GM19452 (cell line): ENCODE measurements at regions not wholly inside any gene's neighbourhood (a gene's known extent, or its start where the extent isn't known, plus 50 kb on each side); places are given as distances from the start of the nearest gene placed in this dataset.

Source experiments
- ATAC-seq: cut with Tn5 transposase; IDR thresholded peaks from one replicate; pipeline ENCODE4 v1.9.1; 2021; ENCODE audit not compliant: unreplicated experiment

DNA sequence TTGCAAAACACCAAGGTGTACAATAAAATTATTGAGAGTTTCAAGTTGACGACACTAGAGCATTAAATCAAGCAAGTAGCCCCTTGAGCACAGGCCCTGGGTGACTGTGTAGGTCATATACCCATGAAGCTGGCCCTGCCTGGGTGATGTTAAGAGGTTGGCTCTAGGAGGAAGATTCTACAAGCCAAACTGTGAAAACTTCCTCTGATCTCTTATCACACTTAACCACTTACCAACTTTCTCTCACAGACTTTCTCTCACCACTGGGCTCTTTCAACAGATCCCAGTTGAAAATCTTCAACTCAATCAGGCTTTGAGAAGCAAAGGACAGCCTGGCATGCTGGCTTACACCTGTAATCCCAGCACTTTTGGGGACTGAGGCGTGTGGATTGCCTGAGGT is 186.9 kb upstream of the BTG1 start:
- ATAC-seq, result no peak

DNA sequence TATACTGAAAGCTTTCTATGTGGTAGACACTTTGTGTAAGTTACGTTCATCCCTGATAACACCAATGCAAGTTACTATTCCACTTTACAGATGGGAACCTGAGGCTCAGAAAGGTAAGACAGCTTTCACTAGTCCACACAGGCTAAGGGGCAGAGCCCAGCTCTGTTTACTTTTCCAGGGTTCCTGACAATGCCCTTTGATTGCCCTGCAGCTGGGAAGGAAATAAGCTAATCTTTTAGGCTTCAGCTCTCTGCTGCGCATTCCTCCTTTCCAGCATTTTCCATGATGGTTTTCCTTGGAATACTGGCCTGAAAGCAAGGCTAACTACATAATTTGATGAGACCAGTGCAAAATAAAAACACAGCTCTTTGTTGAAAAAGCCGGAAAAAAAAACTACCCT is 185.7 kb upstream of the BTG1 start:
- no peak for ATAC-seq

DNA sequence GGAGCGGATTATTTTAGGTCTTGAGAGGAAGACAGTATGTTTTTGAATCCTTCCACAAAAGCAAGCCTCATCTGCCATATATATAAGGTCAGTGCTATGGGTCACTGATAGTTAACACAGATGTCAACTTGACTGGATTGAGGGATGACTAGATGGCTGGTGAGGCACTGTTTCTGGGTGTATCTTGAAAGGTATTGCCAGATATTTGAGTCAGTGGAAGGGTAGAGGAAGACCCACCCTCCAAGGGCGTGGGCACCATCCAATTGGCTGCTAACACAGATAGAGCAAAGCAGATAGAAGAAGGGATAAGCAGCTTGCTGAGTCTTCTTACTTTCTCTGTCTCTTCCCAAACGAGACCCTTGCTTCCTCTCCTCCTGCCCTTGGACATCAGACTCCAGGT is 185.0 kb upstream of the BTG1 start:
- ATAC-seq, result no peak

DNA sequence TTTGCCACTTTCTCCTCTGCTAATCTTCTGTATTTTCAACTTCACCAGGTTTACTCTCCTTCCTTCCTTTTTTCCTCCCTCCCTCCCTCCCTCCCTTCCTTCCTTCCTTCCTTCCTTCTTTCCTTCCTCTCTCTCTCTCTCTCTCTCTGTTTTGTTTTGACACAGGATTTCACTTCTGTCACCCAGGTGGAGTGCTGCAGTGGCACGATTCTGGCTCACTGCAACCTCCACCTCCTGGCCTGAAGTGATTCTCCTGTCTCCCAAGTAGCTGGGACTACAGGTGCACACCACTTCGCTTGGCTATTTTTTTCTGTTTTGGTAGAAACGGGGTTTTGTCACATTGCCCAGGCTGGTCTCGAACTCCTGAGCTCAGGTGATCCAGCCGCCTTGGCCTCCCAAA is 181.2 kb upstream of the BTG1 start:
- no peak for ATAC-seq

DNA sequence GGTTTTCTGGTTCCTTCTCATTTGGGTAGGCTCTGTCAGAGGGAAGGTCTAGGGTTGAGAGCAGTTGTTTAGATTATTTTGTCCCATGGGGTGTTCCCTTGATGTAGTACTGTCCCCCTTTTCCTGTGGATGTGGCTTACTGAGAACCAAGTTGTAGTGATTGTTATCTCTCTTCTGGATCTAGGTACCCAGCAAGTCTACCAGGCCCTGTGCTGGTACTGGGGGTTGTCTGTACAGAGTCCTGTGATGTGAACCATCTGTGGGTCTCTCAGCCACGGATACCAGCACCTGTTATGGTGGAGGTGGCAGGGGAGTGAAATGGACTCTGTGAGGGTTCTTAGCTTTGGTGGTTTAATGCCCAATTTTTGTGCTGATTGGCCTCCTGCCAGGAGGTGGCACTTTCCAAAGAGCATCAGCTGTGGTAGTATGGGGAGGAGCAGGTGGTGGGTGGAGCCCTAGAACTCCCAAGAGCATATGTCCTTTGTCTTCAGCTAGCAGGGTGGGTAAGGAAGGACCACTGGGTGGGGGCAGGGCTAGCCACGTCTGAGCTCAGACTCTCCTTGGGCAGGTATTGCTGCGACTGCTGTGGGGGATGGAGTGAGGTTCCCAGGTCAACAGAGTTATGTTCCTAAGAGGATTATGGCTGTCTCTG is 179.3 kb upstream of the BTG1 start:
- ATAC-seq, result no peak

DNA sequence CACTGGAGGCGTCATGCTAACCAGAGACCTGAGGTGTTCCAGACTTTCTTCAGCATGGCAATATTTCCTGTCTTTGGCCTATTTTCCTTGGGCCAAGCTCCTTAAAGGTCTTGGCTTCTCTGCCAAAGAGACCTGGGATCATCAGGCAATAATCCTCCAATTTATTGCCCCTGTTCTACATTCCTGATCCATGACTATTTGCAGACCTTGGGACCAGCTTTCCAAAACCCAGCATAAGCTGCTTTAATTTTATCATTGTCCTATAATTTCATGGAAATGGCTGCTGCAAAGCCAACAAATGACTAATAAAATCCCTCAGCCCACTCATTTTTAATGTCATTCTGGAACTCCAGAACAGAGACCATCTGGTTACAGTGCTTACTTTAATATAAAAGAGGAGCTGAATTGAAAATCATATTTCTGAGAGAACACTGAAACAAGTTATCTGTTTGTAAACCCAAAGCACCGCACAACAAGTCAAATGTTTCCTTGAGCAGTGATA is 166.9 kb upstream of the BTG1 start:
- no peak for ATAC-seq

DNA sequence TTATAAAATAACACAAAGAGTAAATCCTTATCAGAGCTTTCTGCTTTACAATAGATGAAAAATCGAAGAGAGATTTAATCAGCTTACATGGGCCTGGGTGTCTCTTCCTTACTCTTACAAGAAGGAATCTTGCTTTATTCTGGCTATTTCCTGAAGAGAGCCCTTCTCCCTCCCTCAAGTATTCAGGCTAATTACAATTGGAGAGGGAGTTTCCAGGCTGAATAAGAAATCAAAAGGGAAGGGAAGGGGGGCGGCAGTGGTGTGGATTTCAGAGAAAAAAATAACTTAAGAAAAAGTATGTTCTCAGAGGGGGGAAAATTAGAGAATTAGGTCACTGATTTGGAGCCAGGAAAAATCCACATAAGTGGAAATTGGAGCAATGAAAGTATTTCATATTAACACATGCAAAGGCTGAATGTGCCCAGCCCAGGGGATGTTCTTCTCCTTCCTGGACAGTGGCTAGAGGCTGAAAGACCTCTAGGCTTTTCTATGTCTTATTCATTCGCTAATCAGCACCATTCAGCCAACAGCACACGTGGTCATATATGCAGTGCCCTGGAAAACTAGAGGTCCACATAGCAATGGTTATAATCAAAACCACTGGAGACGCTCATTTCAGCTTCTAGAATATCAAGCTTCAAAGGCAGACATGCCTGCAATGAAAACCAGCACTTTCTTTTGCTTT is 158.9 kb upstream of the BTG1 start:
- ATAC-seq, result no peak

DNA sequence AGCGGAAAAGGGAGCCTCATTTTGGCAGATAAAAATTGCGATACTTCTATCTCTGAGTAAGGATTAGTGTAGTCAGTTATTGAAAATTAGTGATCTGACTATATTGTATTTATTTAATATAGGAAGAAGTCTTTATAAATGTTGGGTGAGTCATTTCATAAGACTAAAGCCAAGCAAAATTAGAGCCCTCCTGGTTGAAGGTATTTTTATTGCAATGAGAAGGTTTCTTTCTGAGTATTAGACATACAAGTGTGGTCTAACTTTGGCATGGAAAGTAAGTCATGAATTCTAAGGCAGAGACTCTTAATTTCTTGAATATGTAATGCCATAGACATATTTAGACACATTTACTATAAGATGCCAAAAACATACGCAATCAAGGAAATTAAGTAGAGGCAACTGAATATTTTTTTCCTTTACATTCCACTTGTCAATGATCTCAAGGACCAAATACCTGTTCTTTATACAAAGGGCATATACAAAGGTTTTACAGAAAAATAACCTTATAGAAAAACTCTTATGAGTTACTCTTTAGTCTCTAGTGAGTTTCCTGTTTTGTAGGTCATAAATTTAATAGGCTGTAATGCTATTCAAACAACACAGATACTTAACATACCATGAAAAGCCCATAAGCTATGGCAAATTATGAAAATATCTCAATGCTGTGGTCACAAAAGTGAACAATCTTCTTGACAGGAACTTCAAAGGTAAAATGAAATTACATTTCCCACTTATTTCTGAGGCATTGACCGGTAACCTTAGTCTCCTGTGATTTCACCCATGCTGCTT is 156.6 kb upstream of the BTG1 start:
- ATAC-seq, result no peak

DNA sequence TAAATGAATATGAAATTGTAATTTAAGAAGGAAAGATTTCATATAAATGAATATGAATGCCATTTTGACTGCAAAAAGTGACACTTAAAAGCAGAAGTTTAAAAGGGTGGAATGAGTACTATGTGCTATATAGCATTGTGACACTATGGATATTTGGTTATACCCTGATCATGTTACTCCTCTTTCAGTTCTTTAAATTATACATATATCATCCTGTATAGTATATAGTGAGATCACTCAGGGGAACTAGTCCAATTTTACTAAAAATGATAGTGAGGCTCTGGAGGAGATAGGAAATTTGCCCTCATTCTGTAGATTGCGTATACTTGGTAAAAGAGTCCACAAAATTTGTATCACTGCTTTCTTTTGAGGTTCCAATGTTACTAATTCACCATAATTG is 155.7 kb upstream of the BTG1 start:
- ATAC-seq, result no peak

DNA sequence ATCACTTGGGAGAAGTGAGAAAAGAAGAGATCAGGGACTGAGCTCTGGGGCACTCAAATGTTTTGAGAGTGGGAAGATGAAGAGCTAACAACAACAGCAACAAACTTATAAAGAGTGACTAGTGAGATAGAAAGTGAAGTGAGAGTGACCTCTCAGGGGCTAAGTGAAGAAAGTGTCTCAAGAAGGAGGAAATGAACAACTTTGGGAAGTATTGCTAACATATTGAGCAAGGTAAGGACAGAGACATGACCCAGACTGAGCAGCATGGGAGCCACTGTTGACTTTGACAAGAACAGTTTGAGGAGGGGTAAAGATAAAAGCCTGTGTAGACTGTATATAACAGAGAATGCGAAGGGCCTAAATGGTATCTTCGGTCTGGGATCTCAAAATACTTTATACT is 155.1 kb upstream of the BTG1 start:
- ATAC-seq, result no peak

DNA sequence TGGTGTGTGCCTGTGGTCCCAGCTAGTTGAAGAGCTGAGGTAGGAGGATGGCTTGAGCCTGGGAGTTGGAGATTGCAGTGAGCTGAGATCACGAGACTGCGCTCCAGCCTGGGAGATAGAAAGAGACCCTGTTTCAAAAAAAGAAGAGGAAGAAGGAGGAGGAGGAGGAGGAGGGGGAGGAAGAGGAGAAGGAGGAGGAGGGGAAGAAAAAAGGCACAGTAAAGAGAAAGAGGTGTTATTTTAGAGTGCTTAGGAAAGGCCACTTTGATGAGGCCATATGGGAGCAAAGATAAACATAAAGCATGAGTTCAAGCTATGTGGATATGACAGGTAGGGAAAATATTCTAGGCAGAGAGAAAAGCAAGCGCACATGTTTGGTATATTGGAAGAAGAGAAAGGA is 154.1 kb upstream of the BTG1 start:
- no peak for ATAC-seq

DNA sequence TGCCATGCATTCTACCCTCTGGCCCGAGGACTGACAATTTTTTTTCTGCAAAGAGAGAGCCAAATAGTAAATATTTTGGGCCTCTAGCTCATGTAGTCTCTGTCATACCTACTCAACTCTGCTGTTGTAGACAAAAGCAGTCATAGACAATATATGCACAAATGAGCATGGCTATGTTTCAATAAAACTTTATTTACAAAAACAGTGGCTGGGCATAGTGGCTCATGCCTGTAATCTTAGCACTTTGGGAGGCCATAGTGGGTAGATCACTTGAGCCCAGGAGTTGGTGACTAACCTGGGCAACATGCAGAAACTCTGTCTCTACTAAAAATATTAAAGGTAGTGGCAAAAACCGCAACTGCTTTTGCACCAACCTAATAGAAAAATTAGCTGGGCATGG is 153.7 kb upstream of the BTG1 start:
- ATAC-seq, result no peak

DNA sequence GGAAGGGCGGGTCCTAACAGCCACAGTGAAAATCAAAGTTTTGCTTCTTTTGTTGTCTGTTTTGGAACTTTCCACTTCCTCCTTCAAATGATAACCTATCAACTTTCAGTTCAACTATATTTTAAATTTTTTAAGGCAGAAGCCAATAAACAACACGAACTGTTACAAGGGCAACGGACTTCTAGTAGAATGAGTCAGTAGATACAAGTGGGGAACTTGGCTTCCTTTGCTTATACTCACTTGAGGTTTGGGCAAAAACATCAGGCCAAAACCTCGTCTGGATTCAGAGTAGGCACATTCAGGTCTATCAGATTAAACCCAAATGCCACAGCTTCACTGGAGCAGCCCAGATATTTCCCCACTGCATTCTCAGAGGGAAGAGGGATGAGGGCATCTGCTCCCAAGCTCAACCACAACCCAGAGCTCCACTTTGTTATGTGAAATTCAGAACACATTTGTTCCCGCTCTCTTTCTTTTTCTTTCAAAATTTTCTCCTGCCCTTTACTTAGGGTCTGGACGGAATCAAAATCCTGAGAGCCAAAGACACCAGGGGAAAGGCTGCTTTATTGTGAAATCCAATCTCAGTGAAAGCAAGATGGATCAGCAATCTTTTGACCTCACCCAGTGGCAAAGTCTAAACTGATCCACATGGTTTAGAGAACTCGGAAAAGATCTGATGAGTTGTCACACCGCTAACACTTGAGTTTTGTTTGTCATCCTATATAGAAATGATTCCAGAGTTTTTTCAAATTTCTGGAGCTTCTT is 152.5 kb upstream of the BTG1 start:
- no peak for ATAC-seq

DNA sequence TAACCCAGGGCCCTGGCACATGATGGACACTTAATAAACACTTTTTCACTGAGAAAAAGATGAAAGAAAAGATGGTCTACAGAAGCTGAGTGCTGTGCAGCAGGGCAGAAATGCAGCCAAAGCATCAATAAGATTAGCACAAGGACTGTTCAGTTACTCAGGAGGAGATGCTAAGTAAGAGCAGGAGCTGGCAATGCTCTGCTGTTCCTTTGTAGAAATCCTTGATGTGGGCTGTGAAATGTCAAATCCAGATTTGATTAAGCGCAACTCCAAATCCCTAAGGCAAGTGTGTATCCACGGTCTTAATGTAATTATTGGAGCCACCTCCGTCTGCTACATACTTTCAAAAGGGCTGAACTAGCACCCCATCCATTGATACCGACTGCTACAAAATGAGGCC is 151.8 kb upstream of the BTG1 start:
- no peak for ATAC-seq

DNA sequence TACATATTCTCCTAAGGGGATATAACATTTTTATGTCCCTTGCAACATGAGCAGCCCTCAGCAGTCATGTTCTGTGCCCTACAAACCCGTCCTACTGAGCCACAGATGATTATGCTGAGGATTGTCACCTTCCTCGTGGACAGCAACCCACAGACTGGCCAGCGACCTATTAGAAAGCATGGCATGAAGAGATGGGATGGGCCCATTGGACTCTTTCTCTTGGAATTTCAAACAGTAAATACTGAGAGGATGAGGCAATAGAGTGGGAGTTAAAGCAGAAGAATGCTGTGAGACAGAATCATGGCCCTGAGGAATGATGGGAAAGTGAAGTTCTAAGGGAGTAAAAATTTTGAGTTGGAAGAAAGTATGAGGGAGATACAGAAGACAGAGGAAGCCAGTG is 149.9 kb upstream of the BTG1 start:
- ATAC-seq, result no peak

DNA sequence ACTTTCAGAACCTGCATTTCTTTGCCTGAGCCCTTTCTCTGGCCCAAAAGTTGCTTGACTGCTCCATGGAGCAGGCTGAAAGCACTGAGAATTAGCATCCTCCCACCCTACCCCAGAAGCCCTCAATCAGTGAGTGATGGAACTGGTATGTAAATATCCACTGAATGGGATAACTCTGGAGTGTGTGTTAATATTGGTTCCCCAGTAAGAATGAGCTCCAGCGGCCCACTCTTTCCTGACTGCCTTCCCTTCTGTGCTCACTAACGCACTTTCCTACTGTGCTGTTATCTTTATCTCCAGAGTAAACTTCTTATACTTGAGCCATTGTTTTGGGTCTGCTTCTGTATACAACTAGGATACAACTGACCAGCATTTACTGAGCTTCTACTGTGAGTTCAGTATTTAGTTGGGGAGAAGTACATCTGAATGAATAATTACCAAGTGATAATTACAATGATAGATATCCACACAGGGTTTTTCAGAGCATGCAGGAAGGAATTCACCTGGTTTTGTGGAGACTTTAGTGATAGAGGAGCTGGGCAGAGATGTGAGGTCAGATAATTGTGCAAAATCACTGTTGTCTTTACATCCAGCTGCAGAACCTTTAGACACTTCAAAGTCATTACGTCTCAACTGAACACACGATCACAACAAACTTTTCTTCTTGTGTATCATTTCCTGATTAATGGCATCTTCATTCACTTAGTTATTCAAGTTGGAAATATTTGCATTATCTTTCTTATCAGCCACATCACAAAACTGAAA is 149.2 kb upstream of the BTG1 start:
- no peak for ATAC-seq

DNA sequence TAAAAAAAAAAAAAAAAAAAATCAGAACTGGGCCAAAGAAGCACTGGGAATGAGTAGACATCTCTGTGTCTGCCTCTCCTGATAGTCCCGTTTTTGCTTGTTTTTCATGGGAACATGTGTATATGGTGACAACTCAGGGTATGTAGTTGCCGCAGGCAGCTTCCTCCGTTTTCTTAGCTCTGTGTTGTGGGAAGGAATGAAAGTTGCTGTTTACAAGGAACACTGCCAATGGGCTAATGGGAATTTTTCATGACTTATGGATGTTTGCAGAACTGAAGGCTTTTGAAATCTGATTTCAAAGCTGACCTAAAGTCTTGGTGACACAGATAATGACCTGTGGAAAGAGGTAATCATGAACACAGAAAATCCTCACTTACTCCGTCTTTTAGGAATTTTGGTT is 146.4 kb upstream of the BTG1 start:
- ATAC-seq, result no peak

DNA sequence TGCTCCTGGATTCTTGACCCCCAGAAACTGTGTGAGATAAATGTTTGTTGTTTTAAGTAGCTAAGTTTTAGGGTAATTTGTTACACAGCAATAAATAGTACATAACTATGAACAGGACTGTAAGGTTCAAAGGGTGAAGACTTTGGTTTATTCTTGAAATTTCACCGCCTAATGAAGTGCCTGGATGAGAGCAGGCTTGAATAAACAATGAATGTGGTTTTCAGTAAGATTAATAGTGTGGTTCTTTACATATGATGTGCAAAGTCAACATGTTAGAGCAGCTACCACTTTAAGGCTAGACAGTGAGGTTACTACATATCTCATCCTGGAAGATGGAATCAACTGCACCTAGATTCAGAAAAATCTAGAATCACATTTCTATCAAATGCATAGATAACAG is 145.2 kb upstream of the BTG1 start:
- no peak for ATAC-seq

DNA sequence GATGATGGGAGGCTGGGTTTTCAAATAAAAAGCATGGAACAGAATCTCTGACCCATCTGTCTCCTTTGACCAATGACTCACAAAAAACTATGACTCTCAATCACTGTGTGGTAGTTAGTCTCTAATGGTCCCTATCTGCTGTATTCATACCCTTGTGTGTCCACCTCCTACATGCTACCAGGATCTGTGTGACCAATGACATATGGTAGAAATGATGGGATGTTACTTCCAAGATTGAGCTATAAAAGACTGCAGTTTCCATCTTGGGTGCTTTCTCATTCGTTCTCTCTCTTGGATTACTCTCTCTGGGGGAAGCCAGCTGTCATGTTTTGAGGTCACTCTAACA is 144.7 kb upstream of the BTG1 start:
- no peak for ATAC-seq

DNA sequence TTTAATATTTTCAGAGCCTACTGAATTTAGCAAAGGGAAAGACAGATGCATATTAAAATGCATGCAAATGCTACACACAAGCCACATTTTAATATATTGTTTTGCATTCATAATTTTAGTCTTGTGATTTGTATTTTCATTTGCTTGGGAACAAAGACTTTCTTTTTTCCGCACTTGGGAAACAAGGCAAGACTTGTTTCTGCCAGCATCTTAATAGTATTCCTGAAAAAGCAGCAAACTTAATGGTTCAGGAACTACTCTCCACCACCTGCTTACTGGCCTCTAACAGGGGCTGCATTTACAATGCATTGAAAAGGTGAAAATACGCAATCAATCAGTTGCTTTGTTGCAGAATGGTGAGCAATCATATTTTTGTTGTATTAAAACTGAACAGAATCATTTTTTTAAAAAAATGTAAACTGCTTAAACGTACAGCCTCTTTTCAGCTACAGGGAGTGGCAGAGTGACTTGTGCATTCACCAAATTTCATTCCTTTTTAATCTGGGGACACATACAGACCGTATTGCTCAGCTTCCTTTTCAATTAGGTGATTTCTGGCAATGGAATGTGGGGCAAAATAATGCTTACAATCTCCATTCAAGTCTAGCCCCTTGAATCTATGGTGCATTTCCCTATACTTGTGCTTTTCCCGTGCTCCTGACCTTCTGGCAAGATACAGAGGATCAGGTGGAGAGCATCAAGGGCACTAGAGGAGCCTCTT is 144.1 kb upstream of the BTG1 start:
- ATAC-seq, result no peak
